ENCODE measurements at regions not wholly inside any gene's neighbourhood (a gene's known extent, or its start where the extent isn't known, plus 50 kb on each side); places are given as distances from the start of the nearest gene placed in this dataset.

GRCh38 chr3:150107429-150108175, 136.9 kb upstream of the PFN2 start:
- no peak for TF ChIP-seq ZNF281 (CRISPR knock-in tag; IDR thresholded peaks at IDR 0.05)
- no peak for TF ChIP-seq CTCF (IDR thresholded peaks at IDR 0.05)
- TF ChIP-seq ESRRA (CRISPR knock-in tag; IDR thresholded peaks at IDR 0.05; ENCODE audit: borderline replicate concordance), result no peak
- no peak for TF ChIP-seq SOX15 (CRISPR knock-in tag; IDR thresholded peaks at IDR 0.05)
